Lower lobe of right lung (tissue), 2 donors: ENCODE measurements at regions not wholly inside any gene's neighbourhood (a gene's known extent, or its start where the extent isn't known, plus 50 kb on each side); places are given as distances from the start of the nearest gene placed in this dataset.

ENCODE experiments used
- ATAC-seq, 2 donors: fragments of 200-7000 bp; cut with Tn5 transposase; one replicate each; pipeline ENCODE4 v1.9.1; 2020 to 2022; ENCODE audit warnings: mild to moderate bottlenecking in 2 of 2, moderate library complexity in 2 of 2
- DNase-seq: peaks from one replicate; pipeline ENCODE4 v3.0.0-alpha.2; 2020
- H3K27ac ChIP-seq: fragments of 200-600 bp; one replicate; pipeline ENCODE4 v1.8.0; 2022
- H3K27me3 ChIP-seq: fragments of 200-600 bp; one replicate; pipeline ENCODE4 v1.8.0; 2022; ENCODE audit warnings: low read depth
- H3K36me3 ChIP-seq: fragments of 200-600 bp; one replicate; pipeline ENCODE4 v1.8.0; 2022; ENCODE audit warnings: mild to moderate bottlenecking
- H3K4me1 ChIP-seq: fragments of 200-600 bp; one replicate; pipeline ENCODE4 v1.8.0; 2022
- H3K4me3 ChIP-seq: fragments of 200-600 bp; one replicate; pipeline ENCODE4 v1.8.0; 2022; ENCODE audit warnings: mild to moderate bottlenecking
- H3K9me3 ChIP-seq: fragments of 200-600 bp; one replicate; pipeline ENCODE4 v1.8.0; 2022
- intact Hi-C: fragments of 100-400 bp; cut with DNase I; formaldehyde crosslinking; loops from one replicate; pipeline ENCODE4 v1.11.0; 2022
- TF ChIP-seq, protein P1 (sequence below): fragments of 200-600 bp; IDR thresholded peaks from one replicate; pipeline ENCODE4 v1.8.0; 2022; ENCODE audit warnings: antibody characterized with exemption, mild to moderate bottlenecking
- donor health status: DM: no; HTN: yes; CAD: no; lungs with severe emphysema.

GRCh38 chr2:6027066-6027465 is 334.9 kb downstream of the SOX11 start:
- Histone ChIP-seq H3K27ac (no peak overlapping the region), H3K9me3 (no peaks in the 10 kb centered on the region), H3K27me3 (no peaks in the 10 kb centered on the region), H3K4me3 (no peak overlapping the region), H3K36me3 (no peaks in the 10 kb centered on the region), H3K4me1 (no peaks in the 10 kb centered on the region)
- DNase-seq (no peak), ATAC-seq (no peak)
- intact Hi-C loops, result no loop called here
- TF ChIP-seq, protein P1, sequence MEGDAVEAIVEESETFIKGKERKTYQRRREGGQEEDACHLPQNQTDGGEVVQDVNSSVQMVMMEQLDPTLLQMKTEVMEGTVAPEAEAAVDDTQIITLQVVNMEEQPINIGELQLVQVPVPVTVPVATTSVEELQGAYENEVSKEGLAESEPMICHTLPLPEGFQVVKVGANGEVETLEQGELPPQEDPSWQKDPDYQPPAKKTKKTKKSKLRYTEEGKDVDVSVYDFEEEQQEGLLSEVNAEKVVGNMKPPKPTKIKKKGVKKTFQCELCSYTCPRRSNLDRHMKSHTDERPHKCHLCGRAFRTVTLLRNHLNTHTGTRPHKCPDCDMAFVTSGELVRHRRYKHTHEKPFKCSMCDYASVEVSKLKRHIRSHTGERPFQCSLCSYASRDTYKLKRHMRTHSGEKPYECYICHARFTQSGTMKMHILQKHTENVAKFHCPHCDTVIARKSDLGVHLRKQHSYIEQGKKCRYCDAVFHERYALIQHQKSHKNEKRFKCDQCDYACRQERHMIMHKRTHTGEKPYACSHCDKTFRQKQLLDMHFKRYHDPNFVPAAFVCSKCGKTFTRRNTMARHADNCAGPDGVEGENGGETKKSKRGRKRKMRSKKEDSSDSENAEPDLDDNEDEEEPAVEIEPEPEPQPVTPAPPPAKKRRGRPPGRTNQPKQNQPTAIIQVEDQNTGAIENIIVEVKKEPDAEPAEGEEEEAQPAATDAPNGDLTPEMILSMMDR, result no peak

DNA sequence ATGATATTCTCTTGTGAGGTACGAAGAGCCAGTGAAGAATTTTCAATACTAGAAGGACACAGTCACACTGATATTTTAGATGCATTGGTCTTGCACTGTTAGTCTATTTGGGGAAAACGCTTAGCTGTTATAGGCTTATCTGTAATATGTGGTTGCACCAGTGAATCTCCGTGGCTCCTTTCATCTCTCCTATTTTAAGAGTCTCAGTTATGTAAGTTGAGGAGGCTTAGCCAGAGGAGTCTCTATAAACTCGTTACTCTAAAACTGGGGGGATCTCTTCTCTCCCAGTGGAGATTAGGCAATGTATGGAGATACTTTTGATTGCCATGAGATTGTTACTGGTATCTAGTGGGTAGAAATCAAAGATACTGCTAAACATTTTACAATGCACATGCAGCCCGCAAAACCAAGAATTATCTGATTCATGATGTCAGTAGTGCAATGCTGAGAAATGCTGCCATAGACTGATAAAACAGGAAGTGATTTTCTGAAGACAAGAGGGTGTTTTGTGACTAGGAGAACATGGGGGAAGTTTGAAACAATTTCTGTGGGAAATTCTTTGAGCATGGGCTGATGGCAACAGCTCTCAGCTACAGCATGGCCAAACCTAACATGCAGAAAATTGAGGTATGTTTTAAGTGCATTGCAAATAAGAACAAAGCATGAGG is 339.1 kb downstream of the SOX11 start:
- Histone ChIP-seq H3K9me3 (no peaks in the 10 kb centered on the region), H3K36me3 (no peaks in the 10 kb centered on the region), H3K4me1 (no peaks in the 10 kb centered on the region), H3K27me3 (no peaks in the 10 kb centered on the region), H3K4me3 (no peak overlapping the region), H3K27ac (no peak overlapping the region)
- ATAC-seq, result no peak
- intact Hi-C loops, result no loop called here
- TF ChIP-seq, protein P1, result no peak
- DNase-seq, result no peak

DNA sequence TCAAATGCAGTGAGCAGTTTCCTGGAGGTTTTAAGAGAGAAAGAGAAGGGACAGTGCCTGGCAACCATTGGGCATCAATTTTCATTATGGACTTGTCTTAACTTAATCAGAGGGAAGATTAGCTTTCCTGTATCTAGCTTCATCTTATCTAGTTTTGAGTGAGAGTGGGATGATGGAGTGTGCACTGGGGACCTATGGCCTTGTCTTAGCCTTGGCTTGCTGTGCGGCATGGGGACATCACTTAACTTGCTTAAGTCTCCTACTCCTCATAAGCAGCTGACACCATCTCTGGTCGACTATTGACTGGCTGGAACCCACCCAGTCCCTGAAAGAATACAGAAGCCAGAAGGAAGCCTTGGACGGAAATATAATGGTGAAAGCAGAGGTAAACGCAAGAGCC is 344.0 kb downstream of the SOX11 start:
- H3K4me3 ChIP-seq, result no peak overlapping the region
- no peak for ATAC-seq
- DNase-seq, result no peak
- H3K9me3 ChIP-seq, result no peaks in the 10 kb centered on the region
- no peak overlapping the region for H3K27ac ChIP-seq
- no peaks in the 10 kb centered on the region for H3K27me3 ChIP-seq
- intact Hi-C loops, result no loop called here
- no peaks in the 10 kb centered on the region for H3K36me3 ChIP-seq
- TF ChIP-seq, protein P1, result no peak
- no peaks in the 10 kb centered on the region for H3K4me1 ChIP-seq

GRCh38 chr2:6043238-6043637 is 351.1 kb downstream of the SOX11 start:
- no peaks in the 10 kb centered on the region for H3K36me3 ChIP-seq
- intact Hi-C loops, result no loop called here
- TF ChIP-seq, protein P1, result no peak
- no peak overlapping the region for H3K27ac ChIP-seq
- ATAC-seq (no peak), DNase-seq (no peak)
- H3K9me3 ChIP-seq, result no peaks in the 10 kb centered on the region
- H3K4me1 ChIP-seq, result no peaks in the 10 kb centered on the region
- no peak overlapping the region for H3K4me3 ChIP-seq
- no peaks in the 10 kb centered on the region for H3K27me3 ChIP-seq

DNA sequence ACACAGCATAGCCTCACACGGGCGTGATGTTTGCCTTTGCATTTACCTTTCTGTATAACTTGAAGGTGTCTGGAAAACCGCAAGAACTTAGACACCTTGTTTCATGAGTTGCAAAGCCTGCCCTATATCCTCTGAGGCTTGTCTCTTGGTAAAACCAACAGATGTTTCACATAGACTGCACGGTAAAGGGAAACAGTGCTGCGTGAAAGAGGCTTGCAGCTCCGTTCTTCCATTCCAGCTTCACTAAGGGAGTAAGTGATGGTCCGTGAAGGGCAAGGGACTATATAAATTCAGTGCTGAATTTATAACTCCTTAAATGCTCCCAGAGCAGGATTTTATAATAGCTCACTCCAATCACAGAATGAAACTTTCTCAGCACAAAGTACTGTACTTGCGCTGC is 360.5 kb downstream of the SOX11 start:
- intact Hi-C loops, result no loop called here
- Histone ChIP-seq H3K27me3 (no peaks in the 10 kb centered on the region), H3K9me3 (no peaks in the 10 kb centered on the region), H3K27ac (no peak overlapping the region), H3K36me3 (no peaks in the 10 kb centered on the region), H3K4me1 (no peaks in the 10 kb centered on the region), H3K4me3 (no peak overlapping the region)
- TF ChIP-seq, protein P1, result no peak
- ATAC-seq (no peak), DNase-seq (no peak)
